Lung microvascular endothelial cell (primary cell): ENCODE measurements at regions not wholly inside any gene's neighbourhood (a gene's known extent, or its start where the extent isn't known, plus 50 kb on each side); places are given as distances from the start of the nearest gene placed in this dataset.

Experiments used
- DNase-seq, 2 donors: peaks; one replicate each; pipeline versions ENCODE4 v3.0.0 to v3.0.0-alpha.2; 2010; ENCODE audit warnings: low read depth in 2 of 2

GRCh38 chr18:10009321-10010144 is 95.7 kb downstream of the VAPA start:
- DNase-seq: no peak

GRCh38 chr18:10010611-10011015 is 96.8 kb downstream of the VAPA start:
- peak; percentile 48 to 94 for DNase-seq

GRCh38 chr18:10011061-10011460 is 97.2 kb downstream of the VAPA start:
- DNase-seq: no peak

GRCh38 chr18:10011751-10012150 is 97.9 kb downstream of the VAPA start:
- no peak for DNase-seq

- no peak for DNase-seq
Observed at GRCh38 chr18:10012526-10012925, 98.7 kb downstream of the VAPA start.

GRCh38 chr18:10013621-10014543 is 100.1 kb downstream of the VAPA start:
- DNase-seq: no peak

GRCh38 chr18:10015288-10015701 is 101.5 kb downstream of the VAPA start:
- DNase-seq: no peak

- peak; percentile 30 to 54 for DNase-seq
Observed at GRCh38 chr18:10015941-10016819, 102.4 kb downstream of the VAPA start.

GRCh38 chr18:10017043-10017442 is 103.2 kb downstream of the VAPA start:
- no peak for DNase-seq

GRCh38 chr18:10018289-10018688 is 104.5 kb downstream of the VAPA start:
- DNase-seq: no peak

GRCh38 chr18:10020171-10020570 is 106.4 kb downstream of the VAPA start:
- no peak for DNase-seq

- DNase-seq: no peak
Observed at GRCh38 chr18:10022365-10022764, 108.5 kb downstream of the VAPA start.

GRCh38 chr18:10023853-10024570 is 110.2 kb downstream of the VAPA start:
- DNase-seq: no peak

- DNase-seq: no peak
Observed at GRCh38 chr18:10025711-10026670, 112.2 kb downstream of the VAPA start.

GRCh38 chr18:10027031-10027430 is 113.2 kb downstream of the VAPA start:
- DNase-seq: no peak

- DNase-seq: no peak
Observed at GRCh38 chr18:10027461-10027860, 113.6 kb downstream of the VAPA start.

GRCh38 chr18:10029711-10030110 is 115.9 kb downstream of the VAPA start:
- no peak for DNase-seq

- no peak for DNase-seq
Observed at GRCh38 chr18:10030816-10031541, 117.2 kb downstream of the VAPA start.
